ENCODE measurements at regions not wholly inside any gene's neighbourhood (a gene's known extent, or its start where the extent isn't known, plus 50 kb on each side); places are given as distances from the start of the nearest gene placed in this dataset.
"Not testable (repeated sequence)": the region's sequence is repeated elsewhere in the genome, so short reads cannot be mapped to it uniquely, and the experiment has no call there.

DNA sequence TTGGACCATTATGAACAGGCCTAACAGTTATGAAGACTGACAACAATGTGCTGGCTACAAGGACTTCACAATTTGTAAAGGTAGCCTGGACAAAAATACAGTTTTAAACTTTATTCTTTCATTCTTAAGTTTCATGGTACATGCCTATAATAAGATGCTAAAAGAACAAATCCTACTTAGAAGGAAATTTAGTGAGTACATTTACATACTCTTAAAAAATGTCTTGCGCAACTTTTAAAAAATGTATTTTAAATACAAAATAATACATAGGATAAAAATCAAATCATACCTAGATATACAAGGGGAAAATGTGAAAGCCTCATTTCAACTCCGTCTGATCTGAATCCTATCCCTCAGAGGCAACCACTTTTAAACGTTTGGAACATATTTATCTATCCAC is 200.7 kb upstream of the SPIN4 start:
- no peak for DNase-seq (ENCODE audit: low read depth)
- no peak overlapping the region for H3K4me3 ChIP-seq (ENCODE audit: control insufficient read depth, low read depth, low read length)
- TF ChIP-seq, protein P1, sequence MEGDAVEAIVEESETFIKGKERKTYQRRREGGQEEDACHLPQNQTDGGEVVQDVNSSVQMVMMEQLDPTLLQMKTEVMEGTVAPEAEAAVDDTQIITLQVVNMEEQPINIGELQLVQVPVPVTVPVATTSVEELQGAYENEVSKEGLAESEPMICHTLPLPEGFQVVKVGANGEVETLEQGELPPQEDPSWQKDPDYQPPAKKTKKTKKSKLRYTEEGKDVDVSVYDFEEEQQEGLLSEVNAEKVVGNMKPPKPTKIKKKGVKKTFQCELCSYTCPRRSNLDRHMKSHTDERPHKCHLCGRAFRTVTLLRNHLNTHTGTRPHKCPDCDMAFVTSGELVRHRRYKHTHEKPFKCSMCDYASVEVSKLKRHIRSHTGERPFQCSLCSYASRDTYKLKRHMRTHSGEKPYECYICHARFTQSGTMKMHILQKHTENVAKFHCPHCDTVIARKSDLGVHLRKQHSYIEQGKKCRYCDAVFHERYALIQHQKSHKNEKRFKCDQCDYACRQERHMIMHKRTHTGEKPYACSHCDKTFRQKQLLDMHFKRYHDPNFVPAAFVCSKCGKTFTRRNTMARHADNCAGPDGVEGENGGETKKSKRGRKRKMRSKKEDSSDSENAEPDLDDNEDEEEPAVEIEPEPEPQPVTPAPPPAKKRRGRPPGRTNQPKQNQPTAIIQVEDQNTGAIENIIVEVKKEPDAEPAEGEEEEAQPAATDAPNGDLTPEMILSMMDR (IDR thresholded peaks at IDR 0.05; ENCODE audit: control insufficient read depth, insufficient read depth, low read depth, low read length, missing control alignments) = no peak

DNA sequence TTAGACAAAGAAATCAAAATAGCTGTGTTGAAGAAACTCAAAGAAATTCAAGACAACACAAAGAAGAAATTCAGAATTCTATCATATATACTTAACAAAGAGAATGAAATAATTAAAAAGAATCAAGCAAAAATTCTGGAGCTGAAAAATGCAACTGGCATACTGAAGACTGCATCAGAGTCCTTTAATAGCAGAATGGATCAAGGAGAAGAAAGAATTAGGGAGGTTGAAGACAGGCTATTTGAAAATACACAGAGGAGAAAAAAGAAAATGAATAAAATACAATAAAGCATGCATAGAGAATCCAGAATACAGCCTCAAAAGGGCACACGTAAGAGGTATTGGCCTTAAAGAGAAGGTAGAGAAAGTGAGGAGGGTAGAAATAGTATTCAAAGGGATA is 179.5 kb upstream of the SPIN4 start:
- TF ChIP-seq, protein P1 (IDR thresholded peaks at IDR 0.05; ENCODE audit: control insufficient read depth, insufficient read depth, low read depth, low read length, missing control alignments) = no peak

DNA sequence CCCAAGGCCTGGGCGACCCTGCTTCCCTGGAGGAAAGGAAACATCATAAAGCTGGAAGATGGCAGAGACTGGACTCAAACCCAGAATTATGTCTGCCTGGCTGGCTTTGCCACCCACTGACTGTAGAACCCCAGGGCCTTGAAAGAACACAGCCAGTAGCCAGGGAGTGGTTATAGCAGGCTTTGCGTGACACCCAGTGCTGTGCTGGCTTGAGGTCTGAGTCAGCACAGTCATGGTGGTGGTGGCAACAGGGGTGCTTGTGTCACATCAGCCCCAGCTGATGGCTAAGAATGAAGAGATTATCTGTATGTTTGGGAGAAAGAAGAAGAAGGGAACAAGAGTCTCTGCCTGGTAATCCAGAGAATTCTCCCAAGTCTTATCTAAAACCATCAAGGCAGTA is 178.8 kb upstream of the SPIN4 start:
- no peak overlapping the region for H3K4me3 ChIP-seq (ENCODE audit: control insufficient read depth, low read depth, low read length)
- DNase-seq (ENCODE audit: low read depth) = no peak
- TF ChIP-seq, protein P1 (IDR thresholded peaks at IDR 0.05; ENCODE audit: control insufficient read depth, insufficient read depth, low read depth, low read length, missing control alignments) = no peak

More for the DNA sequence above, 179.5 kb upstream of the SPIN4 start:
- no peak for DNase-seq (ENCODE audit: low read depth)
- H3K4me3 ChIP-seq (ENCODE audit: control insufficient read depth, low read depth, low read length) = no peak overlapping the region

DNA sequence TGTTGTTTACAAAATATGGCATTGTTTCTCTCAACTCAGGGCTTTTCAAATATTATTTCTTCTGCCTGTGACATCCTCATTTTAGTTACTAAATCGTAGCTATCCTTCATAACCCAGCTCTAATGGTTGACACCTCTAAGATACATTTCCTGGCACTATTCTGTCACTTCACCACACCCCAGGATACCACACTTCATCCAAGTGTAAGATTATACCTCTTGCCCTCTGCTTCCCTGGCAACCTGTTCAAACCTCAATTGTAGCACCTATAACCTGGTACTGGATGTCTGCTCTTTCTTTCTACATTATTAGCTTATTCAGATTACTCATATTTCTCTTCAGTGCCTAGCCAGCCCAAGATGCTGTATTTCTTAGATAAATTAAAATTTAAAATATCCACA is 175.7 kb upstream of the SPIN4 start:
- TF ChIP-seq, protein P1 (IDR thresholded peaks at IDR 0.05; ENCODE audit: control insufficient read depth, insufficient read depth, low read depth, low read length, missing control alignments) = no peak
- DNase-seq (ENCODE audit: low read depth) = no peak
- no peak overlapping the region for H3K4me3 ChIP-seq (ENCODE audit: control insufficient read depth, low read depth, low read length)

DNA sequence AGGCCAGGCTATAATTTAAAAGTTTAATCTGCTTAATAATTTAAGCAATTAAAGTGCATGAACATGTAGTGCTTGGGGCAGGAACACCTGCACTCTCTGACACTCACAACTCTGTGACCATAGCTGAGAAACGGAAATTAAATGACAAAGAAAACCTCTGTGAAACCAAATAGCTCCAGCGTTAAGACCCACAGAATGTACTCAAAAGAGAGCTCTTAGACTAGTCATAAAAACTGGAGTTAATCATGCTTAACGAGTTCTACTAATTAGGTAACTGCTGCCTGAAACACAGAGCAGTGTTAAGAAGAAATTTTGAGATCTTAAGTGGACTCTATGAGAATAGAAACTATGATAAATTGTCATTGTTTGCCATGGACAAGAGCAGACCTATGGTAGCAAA is 174.4 kb upstream of the SPIN4 start:
- H3K4me3 ChIP-seq (ENCODE audit: control insufficient read depth, low read depth, low read length) = no peak overlapping the region
- no peak for DNase-seq (ENCODE audit: low read depth)
- TF ChIP-seq, protein P1 (IDR thresholded peaks at IDR 0.05; ENCODE audit: control insufficient read depth, insufficient read depth, low read depth, low read length, missing control alignments) = no peak

DNA sequence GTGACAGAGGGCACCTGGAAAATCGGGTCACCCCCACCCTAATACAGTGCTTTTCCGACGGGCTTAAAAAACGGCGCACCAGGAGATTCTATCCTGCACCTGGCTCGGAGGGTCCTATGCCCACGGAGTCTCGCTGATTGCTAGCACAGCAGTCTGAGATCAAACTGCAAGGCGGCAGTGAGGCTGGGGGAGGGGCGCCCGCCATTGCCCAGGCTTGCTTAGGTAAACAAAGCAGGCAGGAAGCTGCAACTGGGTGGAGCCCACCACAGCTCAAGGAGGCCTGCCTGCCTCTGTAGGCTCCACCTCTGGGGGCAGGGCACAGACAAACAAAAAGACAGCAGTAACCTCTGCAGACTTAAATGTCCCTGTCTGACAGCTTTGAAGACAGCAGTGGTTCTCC is 168.2 kb upstream of the SPIN4 start:
- DNase-seq (ENCODE audit: low read depth) = not testable (repeated sequence)

DNA sequence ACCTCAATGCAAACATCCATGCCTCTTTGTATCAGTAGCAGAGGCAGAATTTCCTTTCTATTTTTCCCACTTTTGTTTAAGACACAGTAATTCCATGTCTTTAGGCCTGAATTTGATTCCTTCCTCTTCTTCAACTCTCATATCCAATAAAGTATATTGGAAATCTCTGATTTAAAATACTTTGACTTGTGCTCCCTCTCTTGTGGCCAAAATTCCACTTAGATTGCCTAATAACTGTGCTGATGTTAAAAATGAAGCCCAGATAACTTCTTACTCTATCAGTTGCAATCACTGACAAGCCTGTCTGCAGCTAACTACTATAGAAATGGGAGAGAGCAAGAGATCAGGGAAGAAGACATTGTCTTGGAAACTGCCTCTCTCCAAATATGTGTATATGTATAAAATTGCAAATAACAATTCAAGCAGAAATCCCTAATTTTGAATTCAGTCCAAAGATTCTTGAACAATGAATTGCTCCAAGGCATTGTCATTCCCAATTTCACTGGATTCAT is 163.5 kb upstream of the SPIN4 start:
- TF ChIP-seq, protein P1 (IDR thresholded peaks at IDR 0.05; ENCODE audit: control insufficient read depth, insufficient read depth, low read depth, low read length, missing control alignments) = no peak
- DNase-seq (ENCODE audit: low read depth) = no peak
- no peak overlapping the region for H3K4me3 ChIP-seq (ENCODE audit: control insufficient read depth, low read depth, low read length)

More for the DNA sequence above, 168.2 kb upstream of the SPIN4 start:
- H3K4me3 ChIP-seq (ENCODE audit: control insufficient read depth, low read depth, low read length) = not testable (repeated sequence)
